ENCODE measurements at regions not wholly inside any gene's neighbourhood (a gene's known extent, or its start where the extent isn't known, plus 50 kb on each side); places are given as distances from the start of the nearest gene placed in this dataset.

DNA sequence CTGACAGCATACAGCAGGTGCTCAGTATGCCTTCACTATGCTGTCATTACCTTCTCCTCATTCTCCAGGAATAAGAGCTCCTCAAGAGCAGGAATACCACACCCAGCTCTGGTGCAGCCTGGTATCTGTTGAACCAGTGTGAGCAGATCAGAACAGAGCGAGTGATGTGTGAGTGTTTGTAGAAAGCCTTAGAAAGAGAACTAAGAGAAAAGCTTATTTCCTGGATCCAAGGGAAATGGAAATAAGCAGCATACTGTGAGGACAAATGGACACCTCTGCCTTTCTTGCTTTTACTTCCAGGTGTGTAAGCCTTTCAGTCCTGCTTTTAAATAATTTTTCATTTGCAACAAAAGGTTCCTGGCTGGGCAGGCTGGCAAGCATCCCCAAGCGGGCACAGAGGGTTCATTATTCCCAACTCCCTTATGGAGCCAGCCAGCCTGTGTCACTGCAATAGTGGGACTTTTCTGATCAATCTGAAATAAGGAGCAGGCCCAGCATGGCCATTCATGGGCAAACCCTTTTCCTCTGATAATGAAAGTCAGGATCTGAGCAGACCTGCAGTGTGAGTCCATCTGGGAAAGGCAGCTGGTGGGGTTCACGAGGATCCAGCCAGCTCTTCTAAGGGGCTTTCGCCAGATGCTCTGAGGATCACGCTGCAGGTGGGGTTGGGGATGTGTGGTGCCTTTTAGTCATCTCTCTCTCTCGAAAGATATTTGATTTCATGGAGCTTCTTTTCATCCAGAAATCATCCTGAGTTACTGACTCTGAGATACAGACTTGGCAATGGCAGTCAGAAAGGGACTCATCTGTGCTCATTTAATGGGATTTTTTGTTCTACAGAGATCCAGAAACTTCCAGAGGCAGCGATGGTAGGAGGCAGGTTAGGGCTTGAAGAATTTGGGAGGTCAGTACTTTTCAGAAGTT lies 594.9 kb upstream of the CFAP20DC start:
- peak; percentile 59 for ATAC-seq

DNA sequence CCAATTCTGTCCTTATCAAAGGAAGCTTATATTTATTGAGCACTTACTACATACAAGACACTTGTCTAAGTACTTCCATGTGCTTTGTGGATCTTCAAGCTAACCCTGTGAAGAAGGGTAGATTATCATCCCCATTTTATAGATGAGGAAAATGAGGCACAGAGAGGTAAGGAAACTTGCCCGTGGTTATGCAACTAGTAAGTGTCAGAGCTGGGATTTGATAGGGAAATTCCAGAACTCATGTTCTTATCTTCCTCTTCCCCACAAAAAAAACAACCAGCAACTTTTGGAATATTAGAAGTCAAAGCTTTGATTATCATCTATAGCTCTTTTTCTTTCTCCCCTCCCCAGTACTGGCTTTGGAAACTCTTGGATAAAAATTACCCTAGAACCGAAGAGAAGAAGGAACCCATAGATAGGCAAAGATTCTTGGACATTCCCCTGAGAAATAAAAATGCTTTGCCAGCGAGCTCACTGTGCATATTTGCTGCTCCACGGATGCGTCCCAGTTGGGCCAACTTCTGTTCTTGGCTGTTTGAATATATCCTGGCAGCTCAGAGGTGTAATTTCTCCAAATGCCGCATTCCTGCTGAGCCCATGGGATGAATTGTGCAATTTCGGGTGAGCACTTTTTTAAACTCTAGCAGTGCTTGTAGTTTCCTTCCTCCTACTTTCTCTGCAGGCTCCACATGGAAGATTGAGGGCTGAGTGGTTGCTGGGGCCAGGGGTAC lies 591.5 kb upstream of the CFAP20DC start:
- ATAC-seq = no peak

DNA sequence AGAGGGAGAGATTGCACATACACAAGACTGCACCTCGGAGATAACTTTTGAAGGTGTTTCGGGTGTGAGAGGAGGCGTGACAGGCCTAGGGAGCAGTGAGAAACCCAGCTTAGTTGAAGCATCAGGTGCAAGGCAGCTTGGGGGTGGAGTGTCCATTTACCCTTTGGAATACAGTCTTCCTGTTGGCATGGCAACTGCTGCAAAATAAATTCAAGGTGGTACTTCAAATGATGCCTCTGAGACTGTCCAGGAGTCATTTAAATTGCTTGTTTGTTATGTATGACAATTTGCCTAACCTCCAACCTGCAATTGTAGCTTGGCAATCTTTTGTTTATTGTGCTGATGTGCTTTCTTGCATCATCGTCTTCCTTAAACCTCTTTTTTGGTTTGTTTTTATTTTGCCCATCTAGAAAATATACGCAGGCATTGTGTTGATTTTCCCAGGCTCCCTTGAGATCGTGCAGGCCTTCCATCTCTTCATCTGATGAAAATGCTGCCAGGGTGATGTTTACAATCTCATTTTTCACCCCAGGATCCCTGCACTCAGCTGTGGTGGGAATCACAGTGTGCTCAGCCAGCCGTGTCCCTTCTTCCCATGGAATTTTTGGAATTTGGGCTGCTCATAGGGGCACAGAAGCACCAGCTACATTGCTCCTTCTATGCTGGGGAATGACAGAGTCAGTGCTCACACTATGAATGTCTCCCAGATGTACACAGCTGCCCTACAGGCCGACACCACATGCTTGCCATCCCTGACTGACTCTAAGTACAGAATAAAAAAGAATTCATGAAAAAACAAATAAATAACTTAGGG lies 583.1 kb upstream of the CFAP20DC start:
- ATAC-seq = no peak

DNA sequence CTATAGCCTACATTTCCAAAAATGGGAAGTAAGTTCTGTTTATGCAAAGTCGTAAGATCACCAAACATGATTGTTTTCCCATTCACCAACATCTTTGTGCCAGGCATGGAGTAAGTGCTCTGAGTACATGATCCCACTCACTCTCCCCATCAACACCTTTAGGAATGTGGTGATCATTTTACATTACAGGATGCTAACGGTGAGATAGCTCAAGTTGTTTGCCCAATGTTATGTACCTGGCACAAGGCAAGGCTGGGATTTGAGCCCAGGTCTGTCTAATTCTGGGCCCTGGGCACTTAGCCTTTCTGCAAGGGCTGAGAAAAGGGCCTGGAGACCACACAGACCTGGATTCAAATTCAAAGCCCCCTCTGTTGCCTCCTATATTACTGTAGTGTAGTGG lies 581.7 kb upstream of the CFAP20DC start:
- no peak for ATAC-seq

DNA sequence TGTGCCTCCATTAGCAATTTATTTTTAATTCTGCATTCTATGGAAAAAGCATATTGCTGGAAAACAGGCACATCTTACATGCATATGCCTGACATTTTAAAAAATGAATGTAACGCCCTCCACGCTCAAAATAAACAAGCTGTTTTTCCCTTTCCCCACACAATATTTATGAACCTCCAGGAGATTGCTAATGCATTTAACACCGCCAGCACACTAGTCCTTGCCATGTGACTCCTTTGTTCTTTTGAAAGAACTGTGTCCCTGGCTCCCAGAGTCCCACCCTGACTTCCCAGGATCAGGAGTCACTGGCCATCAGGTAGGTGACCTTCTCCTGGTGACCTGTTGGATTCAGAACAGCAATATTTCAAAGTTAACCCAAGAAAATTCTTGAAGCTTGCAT lies 571.2 kb upstream of the CFAP20DC start:
- no peak for ATAC-seq

DNA sequence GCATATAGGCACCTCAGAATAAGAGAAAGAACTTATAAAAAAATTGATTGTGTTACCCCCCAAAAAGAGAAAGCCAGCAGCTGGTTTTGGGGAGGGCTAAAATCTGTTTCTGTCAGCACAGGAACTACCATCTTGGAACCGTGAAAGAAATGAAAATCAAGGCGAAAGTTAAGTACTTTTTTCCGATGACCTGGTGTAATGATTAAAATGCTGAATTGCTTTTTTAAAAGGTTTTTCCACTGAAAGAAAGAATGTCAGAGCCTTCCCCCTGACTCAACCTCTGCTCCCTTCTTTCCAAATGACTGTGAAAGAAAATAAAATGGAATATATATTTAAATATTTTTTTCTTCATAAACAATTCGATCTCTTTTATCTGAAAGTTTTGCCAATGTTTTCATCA lies 570.5 kb upstream of the CFAP20DC start:
- no peak for ATAC-seq

DNA sequence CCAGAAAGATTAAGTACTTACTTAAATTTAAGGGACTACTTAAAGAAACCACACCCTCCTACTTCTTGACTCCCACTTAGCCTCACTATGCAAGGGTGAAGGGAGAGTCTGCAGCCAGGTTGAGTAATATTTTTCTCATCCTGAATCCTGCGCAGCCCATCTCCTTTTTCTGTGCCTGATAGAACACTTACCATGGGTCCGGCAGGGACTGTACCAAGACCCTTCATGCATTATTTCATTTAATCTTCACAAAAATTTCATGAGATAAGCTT lies 562.6 kb upstream of the CFAP20DC start:
- ATAC-seq = no peak

DNA sequence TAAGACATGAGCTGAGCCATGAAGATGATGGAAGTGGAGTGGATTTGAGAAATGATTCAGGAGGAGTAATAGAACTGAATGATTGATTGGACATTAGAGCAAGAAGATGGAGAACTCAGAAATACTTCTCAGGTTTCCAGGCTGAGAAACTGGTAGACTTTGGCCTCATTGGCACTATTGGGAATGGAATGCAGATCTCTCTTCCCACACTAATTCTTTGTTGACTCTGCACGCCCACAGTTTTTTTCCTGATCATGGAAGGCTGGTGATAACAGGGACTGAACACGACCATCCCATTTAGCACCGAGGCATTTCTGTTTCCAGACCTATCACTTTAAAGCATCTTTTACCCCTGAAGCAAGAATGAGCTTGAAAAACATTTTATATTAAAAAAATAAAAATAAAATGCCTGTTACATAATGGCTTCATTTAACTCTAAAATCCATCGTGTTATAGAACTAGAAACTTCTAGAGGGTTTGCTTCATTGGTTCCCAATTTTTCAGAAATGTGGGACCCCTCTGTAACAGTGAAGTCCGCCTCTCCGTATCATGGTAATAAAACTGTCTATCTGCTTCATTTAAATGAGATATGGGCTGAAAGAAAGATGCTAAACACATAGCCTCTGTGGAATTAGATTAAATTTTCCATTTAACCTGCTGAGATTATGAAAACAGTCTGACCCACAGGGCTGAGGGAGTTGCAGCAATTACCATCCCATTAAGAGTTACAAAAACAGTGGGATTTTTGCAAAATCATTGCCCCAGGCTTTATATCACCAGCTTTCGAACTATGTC lies 562.0 kb upstream of the CFAP20DC start:
- no peak for ATAC-seq

DNA sequence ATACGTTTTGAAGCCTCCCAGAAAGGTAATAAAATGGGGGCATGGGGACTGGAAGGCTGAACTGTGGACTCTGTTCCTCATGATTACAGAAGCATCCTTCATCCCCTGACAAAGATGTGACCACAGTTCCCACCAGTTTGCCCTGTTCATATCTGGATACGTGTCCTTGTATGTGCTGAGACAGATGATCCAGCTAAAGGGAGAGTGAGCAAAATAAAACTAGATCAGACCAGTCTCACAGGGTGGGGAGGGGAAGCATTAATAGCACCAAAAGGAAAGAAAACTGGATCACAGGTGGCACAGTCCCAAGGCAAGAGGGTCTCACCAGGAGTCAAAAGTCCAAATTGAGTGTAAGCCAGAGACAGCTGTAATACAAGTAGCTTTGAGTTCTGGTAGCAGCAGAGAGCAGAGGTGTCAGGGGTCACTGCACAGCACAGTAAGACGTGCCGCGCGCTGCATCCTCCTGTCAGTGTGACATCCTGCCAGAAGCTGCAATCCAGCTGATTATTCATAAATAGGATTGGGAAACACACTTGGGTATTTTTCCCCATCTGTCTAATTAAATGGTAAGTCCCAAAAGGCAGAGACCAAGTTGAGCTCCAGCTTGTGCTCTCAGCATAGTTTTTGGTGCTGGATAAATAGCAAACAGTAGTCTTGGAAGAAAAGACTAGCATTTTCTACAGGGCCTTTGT lies 560.0 kb upstream of the CFAP20DC start:
- ATAC-seq = peak; percentile 67

DNA sequence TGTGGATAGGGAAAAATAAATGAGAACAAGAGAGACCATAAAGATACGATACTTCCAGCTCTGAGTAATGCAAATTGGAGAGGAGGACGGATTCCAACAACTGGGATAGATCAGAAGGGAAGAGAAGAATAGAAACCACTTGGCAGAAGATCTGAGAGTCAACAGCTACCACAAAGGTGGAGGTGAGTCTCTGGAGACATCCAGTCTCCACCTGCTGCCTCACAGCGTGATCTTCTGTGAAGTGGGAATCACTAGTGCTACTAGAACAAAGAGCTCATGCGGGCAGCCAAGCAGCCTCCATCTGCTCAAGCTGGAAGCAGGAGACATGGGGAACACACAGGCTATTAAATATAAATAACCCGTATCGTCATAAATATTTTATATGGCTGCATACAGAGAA lies 558.5 kb upstream of the CFAP20DC start:
- no peak for ATAC-seq

DNA sequence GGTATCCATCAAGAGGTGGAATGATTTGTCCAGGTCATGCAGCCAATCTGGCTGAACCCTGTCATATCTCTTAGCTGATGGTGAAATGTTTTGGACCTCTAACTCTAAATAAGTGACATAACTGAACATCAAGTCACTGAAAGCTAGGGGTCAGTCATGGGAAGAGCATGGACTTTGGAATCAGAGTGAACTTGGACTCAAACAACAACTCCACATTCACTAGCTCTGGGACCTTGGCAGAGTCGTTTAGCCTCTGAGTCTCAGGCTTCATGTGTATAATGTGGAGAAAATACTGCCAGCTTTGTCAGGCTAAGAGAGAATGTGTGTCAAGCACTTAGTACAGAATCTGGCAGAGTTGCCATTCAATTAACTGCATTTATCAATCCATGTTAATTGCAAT lies 557.8 kb upstream of the CFAP20DC start:
- ATAC-seq = no peak

DNA sequence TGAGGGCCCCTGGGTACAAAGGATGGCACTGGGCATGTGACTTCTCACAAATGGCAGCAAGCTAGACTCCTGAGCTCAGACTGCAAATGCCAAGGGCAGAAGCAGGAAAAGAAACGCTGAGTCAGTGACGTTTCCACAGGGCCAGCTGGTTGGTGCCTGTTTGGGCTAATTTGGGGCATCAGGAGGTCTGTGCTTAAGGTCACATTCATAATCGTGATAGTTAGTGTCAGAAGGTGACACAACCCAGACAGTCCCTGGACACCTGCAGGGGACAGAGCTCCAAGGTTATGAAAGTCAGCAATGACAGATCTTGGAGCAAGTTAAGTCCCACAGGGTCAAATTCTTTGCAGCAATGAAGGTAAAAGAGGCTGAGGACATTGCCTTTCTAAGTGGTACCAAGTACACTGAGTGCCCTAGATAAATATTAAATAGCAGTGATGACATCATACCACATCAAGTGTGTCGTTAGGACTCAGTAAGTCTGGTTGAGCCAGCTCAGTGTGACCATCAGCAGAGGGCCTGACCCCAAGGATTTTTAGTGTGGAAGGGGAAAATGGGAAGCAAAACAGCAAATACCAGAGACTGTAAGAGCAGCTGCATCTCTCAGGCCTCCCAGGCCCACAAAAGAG lies 556.9 kb upstream of the CFAP20DC start:
- no peak for ATAC-seq

DNA sequence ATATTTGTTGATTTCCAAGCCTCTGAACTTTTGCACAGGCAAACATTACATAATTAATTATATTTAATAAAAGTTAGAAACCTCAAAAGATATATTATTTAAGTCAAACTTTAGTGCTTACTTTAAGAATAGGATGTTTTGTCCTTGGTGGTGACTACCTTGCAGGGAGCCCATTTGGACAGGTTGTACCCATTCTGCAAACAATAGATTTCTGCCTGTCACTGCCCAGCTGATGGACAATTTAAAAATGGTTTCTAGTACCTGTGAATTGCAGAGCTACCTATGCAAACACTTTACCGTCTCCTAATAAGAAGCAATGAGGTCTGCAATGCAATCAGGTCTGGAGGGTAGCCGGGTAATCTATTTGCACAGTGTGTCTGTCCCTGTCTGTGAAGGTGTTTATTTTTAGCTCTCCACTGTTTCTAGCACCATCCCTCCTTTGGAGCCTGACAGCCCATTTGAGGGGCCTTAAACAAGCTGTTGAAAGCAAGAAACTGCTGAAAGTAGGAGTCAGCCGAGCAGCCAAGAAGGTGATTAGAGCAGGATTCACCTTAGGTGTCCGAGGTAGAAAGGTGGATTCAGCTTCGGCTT lies 556.2 kb upstream of the CFAP20DC start:
- ATAC-seq = no peak

DNA sequence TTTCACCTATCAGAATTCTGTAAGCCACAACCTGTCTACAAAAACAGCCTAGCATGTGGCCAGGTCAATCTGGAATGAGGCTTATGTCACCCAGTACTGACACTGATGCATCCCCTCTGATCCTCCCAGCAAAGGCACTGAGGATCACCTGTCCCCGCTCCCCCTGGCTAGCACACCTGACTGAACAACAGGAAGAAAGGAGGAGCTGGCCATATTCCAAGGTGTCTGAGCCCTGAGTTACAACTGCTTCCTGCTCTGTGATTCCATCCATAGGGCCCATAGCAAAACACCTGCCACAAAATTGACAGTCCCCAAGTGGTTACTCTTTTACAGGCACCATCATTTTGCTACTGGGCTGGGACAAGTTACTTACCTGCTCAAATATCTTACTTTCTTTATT lies 555.5 kb upstream of the CFAP20DC start:
- no peak for ATAC-seq

DNA sequence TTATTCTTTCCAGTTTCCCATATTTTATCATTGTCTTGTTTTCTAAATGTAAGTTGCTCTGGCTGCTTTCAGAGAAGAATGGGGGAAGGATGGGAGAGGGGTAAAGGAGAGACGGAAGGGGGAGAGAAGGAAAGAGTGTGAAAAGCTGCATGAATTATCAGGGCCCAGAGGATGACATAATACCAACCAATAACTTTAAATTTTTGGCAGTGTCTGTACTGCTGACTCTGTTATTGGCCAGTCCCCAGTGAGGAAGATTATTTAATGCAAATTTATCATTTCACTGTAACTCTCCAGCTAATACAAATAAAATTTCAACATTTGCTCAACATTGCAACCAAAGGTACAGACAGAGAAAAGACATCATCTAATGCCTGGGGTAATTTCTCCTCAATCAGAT lies 551.7 kb upstream of the CFAP20DC start:
- no peak for ATAC-seq

DNA sequence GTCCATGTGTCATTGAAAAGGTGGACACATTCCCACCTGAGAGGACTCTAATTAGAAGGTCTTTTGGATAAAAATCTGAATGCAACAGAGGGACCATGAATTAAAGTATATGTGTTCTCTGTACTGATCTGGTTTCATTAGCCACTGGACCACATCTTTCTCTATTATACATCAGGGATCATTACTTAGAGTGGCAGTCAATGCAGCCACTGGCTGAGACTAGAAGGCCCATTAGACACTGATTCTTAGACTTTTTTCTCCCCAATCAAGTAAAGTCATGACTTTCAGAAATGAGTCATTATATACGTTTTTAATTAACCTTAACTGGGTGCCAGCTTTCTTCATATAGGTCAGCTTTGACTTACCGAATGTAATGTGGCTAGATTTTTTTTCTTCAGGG lies 550.8 kb upstream of the CFAP20DC start:
- ATAC-seq = no peak

DNA sequence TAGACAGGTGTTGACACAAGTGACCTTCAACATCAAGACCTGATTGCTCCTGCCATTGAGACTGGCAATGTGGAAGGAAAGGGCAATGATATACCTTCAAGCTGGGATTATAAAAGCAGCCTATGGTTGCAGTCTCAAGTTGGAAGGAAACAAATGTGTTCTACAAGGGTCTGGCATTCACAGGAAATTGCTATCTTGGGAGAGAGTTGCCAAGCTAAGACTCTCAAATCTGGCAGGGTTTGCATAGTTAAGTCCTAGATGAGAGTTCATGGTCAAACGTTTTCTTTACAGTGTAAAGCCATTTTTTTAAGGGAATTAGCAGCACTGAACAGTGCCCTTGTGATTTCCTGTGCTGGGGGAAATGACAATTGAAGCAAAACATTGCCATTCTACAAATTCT lies 546.9 kb upstream of the CFAP20DC start:
- no peak for ATAC-seq

DNA sequence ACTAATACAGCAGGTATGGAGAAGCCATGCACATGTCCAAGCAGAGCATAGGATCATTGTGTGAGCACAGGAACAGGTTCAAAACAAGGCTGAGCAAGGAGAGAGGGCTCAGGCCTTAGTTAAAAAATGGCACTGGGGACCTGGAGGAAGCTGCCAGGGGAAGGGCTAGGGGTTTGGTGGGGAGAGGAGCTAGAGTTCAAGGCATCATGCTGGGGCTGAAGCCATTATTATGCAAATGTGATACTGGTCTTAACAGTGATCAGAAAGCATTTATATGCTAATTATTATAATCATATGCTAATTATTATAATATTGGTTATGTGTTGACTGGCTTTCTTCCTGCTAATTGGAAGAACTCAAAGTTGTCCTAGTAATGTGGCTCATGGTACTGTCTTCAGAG lies 546.0 kb upstream of the CFAP20DC start:
- no peak for ATAC-seq

DNA sequence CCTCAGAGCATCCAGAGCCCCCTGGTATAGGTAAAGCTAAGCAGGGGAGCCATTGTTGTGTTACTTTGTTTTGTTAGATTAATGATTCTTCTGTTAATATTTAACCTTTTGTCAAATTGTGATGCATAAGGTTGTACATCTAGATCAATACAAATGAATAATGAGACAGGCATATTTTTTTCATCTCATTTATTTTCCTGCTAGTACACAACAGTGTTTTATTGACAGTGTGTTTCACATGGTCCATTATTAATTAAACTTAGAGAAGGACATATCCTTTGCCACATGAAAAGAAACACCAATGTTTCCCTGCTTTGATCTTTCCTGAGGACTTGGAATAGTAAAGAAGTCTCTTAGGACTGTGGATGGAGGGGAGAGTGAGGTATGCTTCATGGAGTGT lies 543.6 kb upstream of the CFAP20DC start:
- ATAC-seq = no peak

DNA sequence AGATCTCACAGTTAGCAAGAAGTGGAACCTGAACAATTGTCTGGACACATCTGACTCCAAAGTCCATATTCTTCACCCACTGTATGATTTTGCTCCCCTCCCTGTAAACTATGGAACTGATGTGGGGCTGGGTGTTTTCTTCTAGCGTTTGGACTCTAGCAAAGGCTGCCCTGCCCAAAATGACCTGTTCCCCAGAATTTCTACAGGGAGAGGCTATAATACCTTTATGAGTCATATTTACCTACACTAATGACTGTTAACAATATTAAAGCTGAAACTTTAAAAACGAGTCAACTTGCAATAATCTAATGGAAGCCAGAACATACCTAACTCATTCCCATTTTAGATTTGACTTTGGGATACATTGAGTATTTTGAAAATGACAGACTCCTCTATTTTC lies 531.2 kb upstream of the CFAP20DC start:
- peak; percentile 72 for ATAC-seq

DNA sequence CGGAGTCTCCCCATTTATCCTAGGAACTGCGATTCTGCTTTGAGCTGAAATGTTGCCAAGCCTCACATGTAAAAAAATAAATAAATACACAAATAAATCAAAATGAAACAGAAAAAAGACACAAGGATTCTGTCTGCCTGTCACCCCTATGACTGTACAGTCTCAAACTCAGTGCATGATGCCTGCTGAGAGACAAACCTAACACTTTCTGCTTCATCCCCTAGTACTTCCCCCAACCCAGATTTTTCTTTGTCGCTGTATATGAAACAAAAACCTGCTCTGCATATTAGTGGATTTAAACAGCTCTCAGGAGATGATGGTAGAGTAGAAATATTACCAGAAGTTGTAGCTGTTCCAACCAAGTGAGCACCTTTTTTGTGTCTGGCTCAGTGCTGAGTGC lies 530.7 kb upstream of the CFAP20DC start:
- no peak for ATAC-seq
